VCaP (cell line): ENCODE measurements at regions not wholly inside any gene's neighbourhood (a gene's known extent, or its start where the extent isn't known, plus 50 kb on each side); places are given as distances from the start of the nearest gene placed in this dataset.

Experiments
- H3K27ac ChIP-seq: fragments of 450-650 bp; 2 replicates; pipeline ENCODE4 v1.5.1; 2017
- CTCF ChIP-seq: fragments of 450-650 bp; conservative IDR thresholded peaks from 2 replicates; pipeline ENCODE4 v1.5.1; 2017; ENCODE audit warnings: mild to moderate bottlenecking, moderate library complexity

GRCh38 chr15:26213427-26213826, 350.3 kb upstream of the ATP10A start:
- no peak overlapping the region for H3K27ac ChIP-seq
- TF ChIP-seq CTCF: no peak

- no peak overlapping the region for H3K27ac ChIP-seq
- no peak for TF ChIP-seq CTCF
These were observed 349.0 kb upstream of the ATP10A start for GRCh38 chr15:26212109-26212508.

- TF ChIP-seq CTCF: no peak
- no peak overlapping the region for H3K27ac ChIP-seq
These were observed 347.9 kb upstream of the ATP10A start for GRCh38 chr15:26210980-26211379.

GRCh38 chr15:26201177-26201858, 338.2 kb upstream of the ATP10A start:
- TF ChIP-seq CTCF: no peak
- H3K27ac ChIP-seq: no peak overlapping the region

GRCh38 chr15:26200427-26200826, 337.3 kb upstream of the ATP10A start:
- no peak overlapping the region for H3K27ac ChIP-seq
- no peak for TF ChIP-seq CTCF

GRCh38 chr15:26197719-26198118, 334.6 kb upstream of the ATP10A start:
- no peak overlapping the region for H3K27ac ChIP-seq
- no peak for TF ChIP-seq CTCF

- TF ChIP-seq CTCF: no peak
- H3K27ac ChIP-seq: no peak overlapping the region
These were observed 333.9 kb upstream of the ATP10A start for GRCh38 chr15:26197060-26197459.
